OCI-LY1 (cell line): ENCODE measurements at regions not wholly inside any gene's neighbourhood (a gene's known extent, or its start where the extent isn't known, plus 50 kb on each side); places are given as distances from the start of the nearest gene placed in this dataset.

ENCODE experiments used
- H2AFZ ChIP-seq: fragments of 200-600 bp; sonication (generic), shearing (Covaris generic); 2 replicates; pipeline ENCODE4 v1.6.0; 2014; ENCODE audit warnings: antibody characterized with exemption, mild to moderate bottlenecking, low read length
- H3F3A ChIP-seq: fragments of 200-600 bp; sonication (generic), shearing (Covaris generic); 2 replicates; pipeline ENCODE4 v1.6.0; 2014; ENCODE audit warnings: mild to moderate bottlenecking, antibody characterized with exemption, low read length, moderate library complexity; ENCODE audit not compliant: insufficient read depth
- H3K27ac ChIP-seq: fragments of 200-600 bp; sonication (generic); 2 replicates; pipeline ENCODE4 v1.5.1; 2014; ENCODE audit warnings: low read length, mixed run types, mild to moderate bottlenecking, low read depth; ENCODE audit not compliant: poor library complexity, severe bottlenecking
- H3K27me3 ChIP-seq: fragments of 200-600 bp; sonication (generic); 2 replicates; pipeline ENCODE4 v1.6.0; 2014; ENCODE audit warnings: antibody characterized with exemption, mild to moderate bottlenecking, low read length, moderate library complexity; ENCODE audit not compliant: insufficient read depth
- H3K36me3 ChIP-seq: fragments of 200-600 bp; sonication (generic); 2 replicates; pipeline ENCODE4 v1.6.1; 2014; ENCODE audit warnings: mild to moderate bottlenecking, antibody characterized with exemption, low read length, moderate library complexity, mixed read lengths; ENCODE audit not compliant: insufficient read depth
- H3K4me1 ChIP-seq: fragments of 200-600 bp; sonication (generic); 2 replicates; pipeline ENCODE4 v1.5.1; 2014; ENCODE audit warnings: mild to moderate bottlenecking, low read length, moderate library complexity; ENCODE audit not compliant: insufficient read depth, severe bottlenecking
- H3K4me2 ChIP-seq: fragments of 200-600 bp; sonication (generic), shearing (Covaris generic); 2 replicates; pipeline ENCODE4 v1.6.1; 2014; ENCODE audit warnings: low read length
- H3K4me3 ChIP-seq: fragments of 200-600 bp; sonication (generic); 2 replicates; pipeline ENCODE4 v1.5.1; 2014; ENCODE audit warnings: low read length, low read depth, mild to moderate bottlenecking, mixed read lengths; ENCODE audit not compliant: poor library complexity, severe bottlenecking
- H3K79me2 ChIP-seq: fragments of 200-600 bp; shearing (Covaris generic); 2 replicates; pipeline ENCODE4 v1.6.1; 2016; ENCODE audit warnings: mixed run types, low read length, mixed read lengths; ENCODE audit not compliant: insufficient read depth
- H3K9ac ChIP-seq: fragments of 200-600 bp; sonication (generic), shearing (Covaris generic); 2 replicates; pipeline ENCODE4 v1.6.1; 2014; ENCODE audit warnings: mild to moderate bottlenecking, low read length, mixed read lengths
- H3K9me2 ChIP-seq: fragments of 200-600 bp; sonication (generic), shearing (Covaris generic); 2 replicates; pipeline ENCODE4 v1.6.1; 2014; ENCODE audit warnings: low read depth, mild to moderate bottlenecking, low read length, mixed read lengths
- H3K9me3 ChIP-seq: fragments of 200-600 bp; shearing (Covaris generic); 2 replicates; pipeline ENCODE4 v1.6.1; 2014; ENCODE audit warnings: low read length, mixed read lengths
- H4K20me1 ChIP-seq: fragments of 200-600 bp; sonication (generic), shearing (Covaris generic); 2 replicates; pipeline ENCODE4 v1.6.0; 2016; ENCODE audit warnings: mild to moderate bottlenecking, low read length; ENCODE audit not compliant: insufficient read depth
- CTCF ChIP-seq: fragments of 200-600 bp; sonication (generic), shearing (Covaris generic); IDR thresholded peaks from 2 replicates; pipeline ENCODE4 v1.5.1; 2017; ENCODE audit warnings: mild to moderate bottlenecking, antibody characterized with exemption, low read length, moderate library complexity, mixed read lengths
- EZH2 ChIP-seq: fragments of 200-600 bp; sonication (generic), shearing (Covaris generic); IDR thresholded peaks from 2 replicates; pipeline ENCODE4 v1.8.0; 2017; ENCODE audit warnings: borderline replicate concordance, mixed run types, mild to moderate bottlenecking, antibody characterized with exemption, low read length, moderate library complexity, mixed read lengths

DNA sequence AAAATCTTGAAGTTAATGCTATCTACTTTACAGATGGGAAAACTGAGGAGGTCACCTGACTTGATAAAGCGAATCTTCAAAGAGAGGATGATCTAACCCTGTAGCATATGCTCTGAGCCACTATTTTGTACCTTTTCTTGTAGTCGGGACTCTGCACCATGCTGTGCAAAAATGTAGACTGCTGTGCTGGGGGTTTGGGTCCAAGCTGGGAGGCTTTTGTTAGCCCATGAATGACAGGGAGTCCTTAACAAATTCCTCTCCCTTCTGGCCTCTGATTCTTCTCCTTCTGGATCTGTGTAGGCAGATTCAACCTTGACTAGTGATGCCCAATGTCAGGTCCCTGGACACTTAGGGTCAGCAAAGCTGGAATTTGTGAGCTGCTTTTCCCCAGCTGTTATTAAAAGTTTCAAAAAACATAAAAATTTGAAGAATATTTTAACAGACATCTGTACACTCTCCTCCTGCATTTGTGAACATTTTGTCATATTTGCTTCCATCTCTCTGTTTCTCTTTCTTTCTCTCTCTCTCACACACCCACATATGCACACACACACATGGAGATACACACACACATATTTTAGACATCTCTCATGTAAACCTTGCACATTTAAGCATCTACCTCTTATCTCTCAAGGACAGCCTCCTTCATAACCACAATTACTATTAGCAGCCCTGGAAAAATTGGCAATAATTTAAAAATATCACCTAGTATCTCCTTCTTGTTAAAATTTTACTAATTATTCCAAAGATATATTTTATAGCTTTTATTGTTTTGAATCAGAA lies 335.0 kb upstream of the TRIB2 start:
- H3K9me3 ChIP-seq, result no peaks in the 10 kb centered on the region
- no peak for TF ChIP-seq EZH2
- TF ChIP-seq CTCF, result no peak
- H3K4me2 ChIP-seq, result no peak overlapping the region
- no peaks in the 10 kb centered on the region; the same call in 1 of the 2 replicates for H3F3A ChIP-seq
- H4K20me1 ChIP-seq, result no peaks in the 10 kb centered on the region
- no peak overlapping the region for H2AFZ ChIP-seq
- H3K4me1 ChIP-seq, result no peaks in the 10 kb centered on the region
- no peak overlapping the region for H3K27ac ChIP-seq
- no peaks in the 10 kb centered on the region for H3K9me2 ChIP-seq
- no peaks in the 10 kb centered on the region for H3K79me2 ChIP-seq
- no peaks in the 10 kb centered on the region for H3K27me3 ChIP-seq
- no peak overlapping the region for H3K4me3 ChIP-seq
- H3K9ac ChIP-seq, result no peak overlapping the region
- no peaks in the 10 kb centered on the region for H3K36me3 ChIP-seq

- Histone ChIP-seq H2AFZ (no peak overlapping the region), H3K9me2 (no peaks in the 10 kb centered on the region), H3K9ac (no peak overlapping the region), H3K27ac (no peak overlapping the region), H4K20me1 (no peaks in the 10 kb centered on the region), H3K4me2 (no peak overlapping the region), H3K4me1 (no peaks in the 10 kb centered on the region), H3K27me3 (no peaks in the 10 kb centered on the region), H3K4me3 (no peak overlapping the region), H3F3A (no peaks in the 10 kb centered on the region), H3K9me3 (no peaks in the 10 kb centered on the region), H3K79me2 (no peaks in the 10 kb centered on the region), H3K36me3 (no peaks in the 10 kb centered on the region)
- TF ChIP-seq CTCF, result no peak
- no peak for TF ChIP-seq EZH2
These were observed 334.4 kb upstream of the TRIB2 start for GRCh38 chr2:12382366-12382765.

GRCh38 chr2:12389344-12390045 lies 327.2 kb upstream of the TRIB2 start:
- no peaks in the 10 kb centered on the region for H3K27me3 ChIP-seq
- H3K36me3 ChIP-seq, result no peaks in the 10 kb centered on the region
- H3K9me2 ChIP-seq, result no peaks in the 10 kb centered on the region
- H3K9ac ChIP-seq, result no peak overlapping the region
- no peaks in the 10 kb centered on the region for H3K4me1 ChIP-seq
- no peaks in the 10 kb centered on the region for H3F3A ChIP-seq
- H3K4me3 ChIP-seq, result no peak overlapping the region
- no peaks in the 10 kb centered on the region for H3K79me2 ChIP-seq
- no peak overlapping the region for H3K27ac ChIP-seq
- no peaks in the 10 kb centered on the region for H3K9me3 ChIP-seq
- no peak overlapping the region for H2AFZ ChIP-seq
- H4K20me1 ChIP-seq, result no peaks in the 10 kb centered on the region
- no peak overlapping the region for H3K4me2 ChIP-seq
- no peak for TF ChIP-seq EZH2
- no peak for TF ChIP-seq CTCF
